ENCODE measurements at regions not wholly inside any gene's neighbourhood (a gene's known extent, or its start where the extent isn't known, plus 50 kb on each side); places are given as distances from the start of the nearest gene placed in this dataset.
A peak's percentile ranks its signal among the peaks of the same experiment; 100 is the strongest.
"Not testable (repeated sequence)": the region's sequence is repeated elsewhere in the genome, so short reads cannot be mapped to it uniquely, and the experiment has no call there.

- no peak for DNase-seq
Observed at GRCh38 chr10:28902215-28902614, 224.9 kb downstream of the BAMBI start.

GRCh38 chr10:28903063-28903462 lies 225.7 kb downstream of the BAMBI start:
- DNase-seq, result no peak

GRCh38 chr10:28903736-28904135 lies 226.4 kb downstream of the BAMBI start:
- DNase-seq, result no peak

- DNase-seq, result no peak
Observed at GRCh38 chr10:28905371-28905770, 228.1 kb downstream of the BAMBI start.

GRCh38 chr10:28906011-28906411 lies 228.7 kb downstream of the BAMBI start:
- no peak for DNase-seq

- DNase-seq, result peak; percentile 37
Observed at GRCh38 chr10:28906415-28906814, 229.1 kb downstream of the BAMBI start.

DNA sequence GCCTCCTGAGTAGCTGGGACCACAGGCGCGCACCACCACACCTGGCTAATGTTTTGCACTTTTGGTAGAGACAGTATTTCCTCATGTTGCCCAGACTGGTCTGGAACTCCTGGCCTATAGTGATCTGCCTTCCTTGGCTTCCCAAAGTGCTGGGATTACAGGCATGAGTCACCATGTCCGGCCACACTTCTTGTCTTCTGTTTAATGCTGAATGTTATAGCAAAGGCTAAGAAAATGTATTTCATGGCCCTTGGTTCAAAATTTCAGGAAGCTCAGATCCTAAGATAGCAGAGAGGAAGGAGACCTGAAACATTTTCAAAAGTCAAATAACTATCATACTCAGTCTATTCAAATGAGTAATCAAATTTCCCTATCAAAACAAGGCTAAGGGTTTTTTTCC lies 229.6 kb downstream of the BAMBI start:
- peak; percentile 70 for DNase-seq

- no peak for DNase-seq
Observed at GRCh38 chr10:28909875-28910274, 232.6 kb downstream of the BAMBI start.

DNA sequence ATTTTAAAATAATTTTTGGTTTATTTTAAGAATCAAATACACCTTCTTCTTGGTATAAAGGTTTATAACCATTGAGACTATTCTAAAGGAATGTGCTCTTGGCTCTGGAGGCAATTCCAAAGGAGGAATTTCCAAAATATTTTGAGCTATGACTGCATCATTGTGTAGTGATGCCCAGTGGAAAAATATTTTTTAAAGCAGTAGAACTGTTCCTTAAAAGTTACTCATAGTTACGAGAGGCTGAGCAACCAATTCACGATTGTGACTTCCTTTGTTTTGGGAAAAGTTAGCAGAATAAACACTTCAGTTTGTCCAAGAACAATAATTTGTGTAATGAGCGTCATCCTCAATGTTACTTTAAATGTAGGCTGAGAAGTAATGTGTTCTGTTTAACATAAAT lies 233.6 kb downstream of the BAMBI start:
- DNase-seq, result peak; percentile 78

DNA sequence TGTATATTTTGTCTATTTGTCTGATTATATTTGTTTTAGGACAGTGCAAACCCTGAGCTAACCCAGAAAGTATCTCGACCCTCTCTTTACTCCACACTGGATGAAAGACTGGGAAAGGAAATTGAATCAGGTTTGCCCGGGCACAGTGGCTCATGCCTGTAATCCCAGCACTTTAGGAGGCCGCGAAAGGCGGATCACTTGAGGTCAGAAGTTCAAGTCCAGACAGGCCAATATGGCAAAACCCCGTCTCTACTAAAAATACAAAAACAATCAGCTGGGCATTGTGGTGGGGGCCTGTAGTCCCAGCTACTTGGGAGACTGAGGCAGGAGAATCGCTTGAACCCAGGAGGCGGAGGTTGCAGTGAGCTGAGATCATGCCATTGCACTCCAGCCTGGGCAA lies 234.2 kb downstream of the BAMBI start:
- not testable (repeated sequence) for DNase-seq

DNA sequence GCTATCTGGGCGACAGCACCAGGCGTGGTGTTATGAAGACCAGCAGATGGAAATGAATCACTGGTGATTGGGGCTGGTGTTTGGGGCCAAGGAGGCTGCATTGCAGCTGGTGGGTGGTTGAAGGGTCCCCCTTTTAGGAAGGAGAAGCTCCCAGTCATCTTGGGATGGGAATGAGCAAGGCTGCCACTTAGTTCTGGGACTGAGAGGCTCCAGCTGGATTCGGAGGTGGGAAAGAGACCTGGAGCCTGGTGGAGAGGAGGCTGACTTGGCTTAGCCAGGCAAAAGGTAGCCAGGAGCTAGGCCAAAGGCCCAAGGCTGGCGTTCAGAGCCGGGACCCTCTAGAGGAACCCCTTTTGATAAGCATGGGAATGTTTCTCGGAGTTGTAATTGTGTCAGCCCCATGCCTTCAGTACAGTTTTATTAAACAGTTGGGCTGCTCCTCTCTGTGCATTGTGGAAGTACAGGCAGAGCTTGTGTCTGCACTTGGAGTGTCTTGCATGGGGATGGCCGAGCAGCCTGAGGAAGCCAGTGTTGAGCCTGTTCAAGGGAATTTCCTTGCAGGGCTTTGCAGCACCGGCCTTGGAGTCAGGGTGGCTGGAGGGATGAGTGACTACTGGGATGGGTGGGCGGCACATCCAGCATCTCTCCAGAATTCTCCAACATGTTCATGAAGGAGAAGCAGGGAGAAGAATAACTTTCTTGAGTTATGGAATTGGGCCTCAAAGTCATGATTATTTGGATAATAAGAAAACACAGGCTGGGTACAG lies 234.9 kb downstream of the BAMBI start:
- DNase-seq, result no peak

GRCh38 chr10:28913436-28914237 lies 236.3 kb downstream of the BAMBI start:
- DNase-seq, result no peak

DNA sequence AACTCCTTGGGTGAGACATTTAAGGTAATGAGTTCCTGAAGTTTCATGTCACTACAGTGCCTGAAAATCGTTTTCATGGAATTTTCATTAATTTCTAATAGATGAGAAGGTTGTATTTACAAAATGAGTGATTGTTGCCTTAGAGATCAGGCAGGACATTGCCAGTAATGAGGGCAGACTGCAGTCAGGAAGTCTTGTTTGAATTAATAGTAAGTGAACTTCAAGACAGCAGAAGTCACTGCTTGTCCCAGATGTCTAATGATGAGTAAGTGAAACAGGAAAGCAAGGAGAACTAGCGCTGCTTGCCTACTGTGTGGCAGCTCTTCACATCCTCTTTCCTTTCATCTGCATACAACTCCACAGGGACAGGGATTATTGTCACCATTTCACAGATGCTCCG lies 237.4 kb downstream of the BAMBI start:
- DNase-seq, result no peak

DNA sequence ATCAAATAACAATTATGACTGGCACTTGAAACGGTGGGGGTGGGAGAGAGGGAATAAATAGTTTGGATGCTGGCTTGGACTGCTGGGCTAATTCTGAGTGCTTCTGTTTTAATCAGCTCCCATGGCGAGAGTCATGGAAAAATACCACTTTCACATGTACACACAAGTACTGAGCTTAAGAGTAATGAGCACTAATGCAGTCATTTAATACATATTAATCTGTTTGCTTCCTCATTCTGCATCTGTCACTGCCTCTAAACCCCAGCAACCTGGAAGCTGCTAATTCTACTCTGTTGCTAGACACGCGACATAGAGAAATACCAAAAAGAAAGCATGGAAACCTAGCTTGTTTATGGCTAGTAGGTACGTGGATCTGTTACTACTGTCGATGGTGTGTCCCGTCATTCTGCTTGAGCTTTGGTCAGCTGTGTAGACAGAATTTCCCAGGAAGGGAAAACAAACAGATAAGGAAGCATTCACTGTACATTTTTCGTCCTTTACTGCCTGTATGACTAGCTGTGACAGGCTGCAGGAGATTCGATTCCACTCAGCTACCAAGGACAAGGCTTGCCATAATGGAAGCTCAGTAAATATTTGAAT lies 238.8 kb downstream of the BAMBI start:
- DNase-seq, result no peak

- DNase-seq, result no peak
Observed at GRCh38 chr10:28920091-28920490, 242.8 kb downstream of the BAMBI start.

- peak; percentile 81 for DNase-seq
Observed at GRCh38 chr10:28922127-28922526, 244.8 kb downstream of the BAMBI start.

- DNase-seq, result no peak
Observed at GRCh38 chr10:28922861-28923260, 245.5 kb downstream of the BAMBI start.

- no peak for DNase-seq
Observed at GRCh38 chr10:28924717-28925116, 247.4 kb downstream of the BAMBI start.

GRCh38 chr10:28925121-28925663 lies 247.9 kb downstream of the BAMBI start:
- no peak for DNase-seq

GRCh38 chr10:28926932-28927331 lies 249.6 kb downstream of the BAMBI start:
- DNase-seq, result no peak

GRCh38 chr10:28928484-28928883 lies 251.2 kb downstream of the BAMBI start:
- DNase-seq, result peak; percentile 26

DNA sequence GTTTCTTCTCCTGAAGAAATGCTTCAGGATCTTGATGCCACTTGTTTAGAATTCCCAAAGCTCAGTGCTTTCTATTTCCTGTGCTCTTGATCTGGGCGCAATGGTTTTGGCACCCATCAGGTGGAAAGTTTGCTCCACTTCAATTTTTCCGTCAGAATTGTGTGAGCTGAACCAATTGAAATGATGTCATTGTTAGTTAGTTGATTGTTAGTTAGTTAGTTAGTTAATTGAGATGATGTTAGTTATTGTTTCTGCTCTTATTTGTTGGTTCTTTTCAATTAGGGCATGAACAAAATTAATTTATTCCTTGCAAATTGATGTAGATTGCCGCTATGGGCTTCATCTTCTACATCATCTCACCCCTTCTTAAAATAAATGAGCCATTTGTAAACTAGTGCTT lies 252.6 kb downstream of the BAMBI start:
- no peak for DNase-seq
